GM18519 (cell line): ENCODE measurements at regions not wholly inside any gene's neighbourhood (a gene's known extent, or its start where the extent isn't known, plus 50 kb on each side); places are given as distances from the start of the nearest gene placed in this dataset.

Experiments used
- ATAC-seq: cut with Tn5 transposase; IDR thresholded peaks from one replicate; pipeline ENCODE4 v1.9.1; 2021; ENCODE audit warnings: mild to moderate bottlenecking, moderate library complexity; ENCODE audit not compliant: unreplicated experiment, low FRiP score

- ATAC-seq, result no peak
Observed at GRCh38 chr2:226031647-226032501, 632.4 kb downstream of the NYAP2 start.

GRCh38 chr2:226030788-226031646, 631.5 kb downstream of the NYAP2 start:
- ATAC-seq, result peak; percentile 49

- no peak for ATAC-seq
Observed at GRCh38 chr2:226030369-226030768, 630.9 kb downstream of the NYAP2 start.

GRCh38 chr2:226023946-226024345, 624.4 kb downstream of the NYAP2 start:
- ATAC-seq, result no peak

GRCh38 chr2:226023383-226023782, 623.9 kb downstream of the NYAP2 start:
- no peak for ATAC-seq

- no peak for ATAC-seq
Observed at GRCh38 chr2:226020956-226021355, 621.4 kb downstream of the NYAP2 start.

- no peak for ATAC-seq
Observed at GRCh38 chr2:226020176-226020575, 620.7 kb downstream of the NYAP2 start.

- no peak for ATAC-seq
Observed at GRCh38 chr2:226018641-226019040, 619.1 kb downstream of the NYAP2 start.

- no peak for ATAC-seq
Observed at GRCh38 chr2:226017537-226017936, 618.0 kb downstream of the NYAP2 start.

GRCh38 chr2:226017107-226017506, 617.6 kb downstream of the NYAP2 start:
- ATAC-seq, result no peak

GRCh38 chr2:226011716-226012450, 612.4 kb downstream of the NYAP2 start:
- no peak for ATAC-seq

- ATAC-seq, result peak; percentile 77
Observed at GRCh38 chr2:226002438-226002837, 602.9 kb downstream of the NYAP2 start.

- no peak for ATAC-seq
Observed at GRCh38 chr2:226001716-226002115, 602.2 kb downstream of the NYAP2 start.

GRCh38 chr2:225999692-226000091, 600.2 kb downstream of the NYAP2 start:
- ATAC-seq, result no peak

- ATAC-seq, result no peak
Observed at GRCh38 chr2:225998653-225999052, 599.1 kb downstream of the NYAP2 start.

GRCh38 chr2:225998116-225998515, 598.6 kb downstream of the NYAP2 start:
- no peak for ATAC-seq

- no peak for ATAC-seq
Observed at GRCh38 chr2:225996462-225996828, 596.9 kb downstream of the NYAP2 start.

GRCh38 chr2:225995796-225996461, 596.4 kb downstream of the NYAP2 start:
- ATAC-seq, result no peak

- no peak for ATAC-seq
Observed at GRCh38 chr2:225994748-225995405, 595.4 kb downstream of the NYAP2 start.

- no peak for ATAC-seq
Observed at GRCh38 chr2:225993430-225993829, 593.9 kb downstream of the NYAP2 start.
